ENCODE measurements at regions not wholly inside any gene's neighbourhood (a gene's known extent, or its start where the extent isn't known, plus 50 kb on each side); places are given as distances from the start of the nearest gene placed in this dataset.

DNA sequence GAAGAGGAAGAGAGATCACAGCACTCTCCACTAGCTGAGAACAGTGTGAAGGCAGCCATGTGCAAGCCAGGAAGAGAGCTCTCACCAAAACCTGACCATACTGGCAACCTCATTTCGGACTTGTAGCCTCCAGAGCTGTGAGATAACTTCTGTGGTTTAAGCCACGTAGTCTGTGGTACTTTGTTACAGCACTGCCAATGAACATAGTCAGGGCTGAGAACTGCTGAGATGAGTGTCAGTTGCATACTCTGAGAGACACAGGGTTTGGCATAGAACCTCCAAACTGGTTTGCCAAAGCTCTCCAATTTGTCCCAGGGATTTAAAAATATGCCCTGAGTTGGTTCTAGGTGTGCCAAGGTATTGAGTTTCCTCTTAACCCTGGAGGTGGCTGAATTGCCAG, 218.6 kb downstream of the ATP23 start:
- TF ChIP-seq CTCF (IDR thresholded peaks at IDR 0.05): no peak
- no peak for TF ChIP-seq POLR2A (IDR thresholded peaks at IDR 0.05)

All from esophagus squamous epithelium (tissue), 4 donors.